Neuron (in vitro differentiated cells): ENCODE measurements at regions not wholly inside any gene's neighbourhood (a gene's known extent, or its start where the extent isn't known, plus 50 kb on each side); places are given as distances from the start of the nearest gene placed in this dataset.

Source experiments
- H2AFZ ChIP-seq: one replicate; pipeline ENCODE4 v1.6.1; 2013; ENCODE audit warnings: low read depth, mild to moderate bottlenecking, inconsistent platforms, low read length, moderate library complexity
- H3K27me3 ChIP-seq: one replicate; pipeline ENCODE4 v1.6.1; 2013; ENCODE audit warnings: low read length; ENCODE audit not compliant: insufficient read depth
- H3K36me3 ChIP-seq: one replicate; pipeline ENCODE4 v1.6.1; 2013; ENCODE audit warnings: low read length; ENCODE audit not compliant: insufficient read depth
- H3K4me1 ChIP-seq: one replicate; pipeline ENCODE4 v1.6.1; 2013; ENCODE audit warnings: low read length; ENCODE audit not compliant: insufficient read depth
- H3K4me3 ChIP-seq: 2 replicates; pipeline ENCODE4 v1.5.1; 2013; ENCODE audit warnings: mild to moderate bottlenecking, low read length, moderate library complexity
- H3K9me3 ChIP-seq: one replicate; pipeline ENCODE4 v1.6.1; 2013; ENCODE audit warnings: low read length

DNA sequence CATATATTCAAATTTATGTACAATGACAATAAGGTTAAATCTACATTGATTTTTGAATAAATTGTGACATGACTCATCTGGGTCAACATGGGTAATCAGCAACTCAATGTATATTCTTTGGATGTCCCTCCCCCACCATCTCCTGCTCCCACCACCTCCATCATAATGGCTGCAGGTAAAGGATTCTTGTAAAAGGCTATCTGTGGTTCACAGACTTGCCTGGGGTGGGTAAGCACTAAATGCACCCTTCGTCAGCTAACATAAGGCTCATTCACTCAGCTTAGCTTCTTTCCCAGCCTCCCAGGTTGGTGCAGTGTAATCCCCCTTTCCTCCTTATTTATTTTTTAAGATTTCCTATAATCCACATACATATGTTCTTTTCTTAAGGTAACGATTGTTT is 355.7 kb upstream of the DPYD start:
- Histone ChIP-seq H3K4me3 (no peak overlapping the region), H3K36me3 (no peaks in the 10 kb centered on the region), H3K27me3 (no peaks in the 10 kb centered on the region), H3K4me1 (no peaks in the 10 kb centered on the region), H2AFZ (no peak overlapping the region), H3K9me3 (no peaks in the 10 kb centered on the region)

DNA sequence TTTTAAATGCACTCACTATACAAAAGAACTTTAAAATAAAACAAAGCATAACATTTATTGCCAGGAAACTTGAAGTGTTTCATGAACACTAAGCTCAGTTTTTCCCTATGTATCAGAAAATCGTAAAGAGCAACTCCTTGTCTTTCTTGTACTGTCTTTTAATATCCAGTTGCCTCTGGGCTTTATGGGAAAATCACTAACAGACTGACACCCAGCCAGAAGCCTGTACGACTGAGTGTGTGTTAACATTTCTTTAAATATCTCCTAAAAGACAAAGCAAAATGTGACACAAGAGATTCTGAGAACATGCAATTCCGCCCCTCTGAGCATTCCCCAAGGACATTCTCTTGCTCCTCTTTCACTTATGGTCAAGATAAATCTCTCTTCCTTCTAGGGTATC is 347.5 kb upstream of the DPYD start:
- no peaks in the 10 kb centered on the region for H3K9me3 ChIP-seq
- no peak overlapping the region for H2AFZ ChIP-seq
- H3K4me3 ChIP-seq = no peak overlapping the region
- no peaks in the 10 kb centered on the region for H3K4me1 ChIP-seq
- no peaks in the 10 kb centered on the region for H3K36me3 ChIP-seq
- H3K27me3 ChIP-seq = no peaks in the 10 kb centered on the region

DNA sequence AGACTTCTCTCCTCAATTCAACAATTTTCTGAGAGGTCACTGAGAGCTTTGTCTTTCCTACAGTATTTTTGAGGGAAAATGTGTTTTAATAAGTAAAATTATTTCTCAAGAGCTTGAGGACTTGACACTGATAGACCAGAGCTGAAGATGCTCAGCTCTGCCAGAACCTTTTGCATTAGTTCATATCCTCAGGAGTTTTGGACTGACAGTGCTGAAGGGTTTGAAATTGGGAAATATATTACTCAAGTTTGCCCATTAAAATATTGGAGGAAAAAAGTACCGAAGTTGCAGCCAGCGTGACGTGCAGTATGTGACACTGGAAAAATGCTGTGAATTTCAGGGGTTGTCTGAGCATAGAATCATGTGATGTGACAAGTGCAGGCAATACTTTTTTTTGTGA is 346.6 kb upstream of the DPYD start:
- Histone ChIP-seq H3K4me3 (no peak overlapping the region), H2AFZ (no peak overlapping the region), H3K4me1 (no peaks in the 10 kb centered on the region), H3K27me3 (no peaks in the 10 kb centered on the region), H3K36me3 (no peaks in the 10 kb centered on the region), H3K9me3 (no peaks in the 10 kb centered on the region)

DNA sequence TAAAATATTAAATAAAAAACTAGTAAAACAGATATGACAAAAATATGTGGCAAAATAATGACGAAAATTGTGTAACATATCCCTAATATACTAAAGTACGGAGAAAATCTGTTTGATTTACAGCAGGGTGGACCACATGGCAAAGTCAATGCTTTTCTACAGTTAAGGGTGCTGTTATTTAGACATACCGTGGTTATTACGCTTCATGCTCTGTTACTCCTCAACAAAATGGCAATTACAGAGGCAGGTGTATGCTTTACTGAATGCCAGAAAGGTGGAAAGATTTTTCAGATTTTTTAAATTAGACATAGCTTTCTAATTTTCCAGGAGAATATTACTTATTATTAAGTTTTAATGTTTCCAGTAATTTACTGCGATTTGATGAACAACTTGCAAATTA is 343.9 kb upstream of the DPYD start:
- Histone ChIP-seq H2AFZ (no peak overlapping the region), H3K4me1 (no peaks in the 10 kb centered on the region), H3K36me3 (no peaks in the 10 kb centered on the region), H3K9me3 (no peaks in the 10 kb centered on the region), H3K4me3 (no peak overlapping the region), H3K27me3 (no peaks in the 10 kb centered on the region)

DNA sequence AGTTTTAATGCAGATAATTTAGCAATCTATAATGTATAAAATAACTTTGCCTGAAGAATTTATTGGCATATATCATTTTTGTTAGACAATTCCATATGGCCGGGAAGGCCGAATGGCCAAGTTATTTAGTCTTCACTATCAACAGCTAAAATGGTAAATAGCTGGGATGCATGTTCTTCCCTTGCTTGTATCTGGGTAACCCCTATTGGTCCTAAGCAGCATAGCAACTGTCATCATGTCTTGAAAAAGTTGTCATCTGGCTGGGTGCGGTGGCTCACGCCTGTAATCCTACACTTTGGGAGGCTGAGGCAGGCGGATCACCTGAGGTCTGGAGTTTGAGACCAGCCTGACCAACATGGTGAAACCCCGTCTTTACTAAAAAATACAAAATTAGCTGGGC is 340.0 kb upstream of the DPYD start:
- Histone ChIP-seq H3K9me3 (no peaks in the 10 kb centered on the region), H3K4me1 (no peaks in the 10 kb centered on the region), H3K27me3 (no peaks in the 10 kb centered on the region), H2AFZ (no peak overlapping the region), H3K36me3 (no peaks in the 10 kb centered on the region), H3K4me3 (no peak overlapping the region)

DNA sequence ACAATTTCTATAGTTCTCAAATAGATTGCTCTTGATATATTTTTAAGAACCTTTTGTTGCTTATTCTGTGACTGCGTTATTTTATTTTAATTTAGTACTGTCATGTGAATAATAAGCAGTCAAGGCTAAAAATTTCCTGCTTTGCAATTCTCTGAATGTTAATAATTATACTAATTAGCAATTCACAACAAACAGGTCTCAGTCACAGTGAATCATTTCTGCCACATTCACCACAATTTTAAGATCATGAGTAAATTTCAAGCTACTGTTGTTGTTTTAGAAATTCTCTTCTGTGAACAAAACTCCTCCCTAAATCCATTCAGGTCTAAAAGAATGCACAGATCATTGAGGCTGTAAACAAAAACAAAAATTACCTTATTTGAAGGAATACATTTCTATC is 339.6 kb upstream of the DPYD start:
- Histone ChIP-seq H3K4me1 (no peaks in the 10 kb centered on the region), H2AFZ (no peak overlapping the region), H3K4me3 (no peak overlapping the region), H3K36me3 (no peaks in the 10 kb centered on the region), H3K9me3 (no peaks in the 10 kb centered on the region), H3K27me3 (no peaks in the 10 kb centered on the region)

DNA sequence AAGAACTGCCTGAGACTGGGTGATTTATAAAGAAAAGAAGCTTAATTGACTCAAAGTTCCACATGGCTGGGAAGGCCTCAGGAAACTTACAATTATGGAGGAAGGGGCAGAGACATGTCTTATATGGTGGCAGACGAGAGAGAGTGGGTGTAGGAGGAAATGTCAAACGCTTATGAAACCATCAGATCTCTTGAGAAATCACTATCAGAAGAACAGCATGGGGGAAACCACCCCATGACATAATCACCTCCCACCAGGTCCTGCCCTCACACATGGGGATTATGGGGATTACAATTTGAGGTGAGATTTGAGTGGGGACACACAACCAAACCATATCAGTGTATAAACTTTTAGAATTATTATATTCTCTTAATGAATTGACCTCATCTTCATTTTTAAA is 335.9 kb upstream of the DPYD start:
- Histone ChIP-seq H3K4me1 (no peaks in the 10 kb centered on the region), H3K4me3 (no peak overlapping the region), H3K36me3 (no peaks in the 10 kb centered on the region), H3K9me3 (no peaks in the 10 kb centered on the region), H3K27me3 (no peaks in the 10 kb centered on the region), H2AFZ (no peak overlapping the region)

DNA sequence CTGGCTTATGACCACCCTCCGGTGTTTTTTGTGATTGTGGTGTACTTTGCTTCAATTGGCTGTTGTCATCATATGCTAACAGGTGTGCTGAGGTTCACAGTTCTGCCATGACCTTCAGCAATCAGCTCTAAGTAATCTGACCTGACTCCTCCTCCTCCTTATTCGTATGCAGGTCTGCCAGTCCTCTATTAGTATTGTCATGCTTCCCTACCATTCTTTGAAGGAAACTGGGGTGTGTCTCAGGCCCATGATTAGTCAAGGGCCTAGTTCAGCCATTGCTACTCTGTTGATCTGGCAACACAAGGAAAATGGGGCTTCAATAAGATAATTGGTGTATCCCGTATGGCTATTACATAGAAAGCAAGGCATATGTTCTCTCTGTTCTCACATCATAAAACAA is 332.3 kb upstream of the DPYD start:
- H3K9me3 ChIP-seq = no peaks in the 10 kb centered on the region
- H3K4me3 ChIP-seq = no peak overlapping the region
- H3K4me1 ChIP-seq = no peaks in the 10 kb centered on the region
- no peak overlapping the region for H2AFZ ChIP-seq
- H3K27me3 ChIP-seq = no peaks in the 10 kb centered on the region
- no peaks in the 10 kb centered on the region for H3K36me3 ChIP-seq

DNA sequence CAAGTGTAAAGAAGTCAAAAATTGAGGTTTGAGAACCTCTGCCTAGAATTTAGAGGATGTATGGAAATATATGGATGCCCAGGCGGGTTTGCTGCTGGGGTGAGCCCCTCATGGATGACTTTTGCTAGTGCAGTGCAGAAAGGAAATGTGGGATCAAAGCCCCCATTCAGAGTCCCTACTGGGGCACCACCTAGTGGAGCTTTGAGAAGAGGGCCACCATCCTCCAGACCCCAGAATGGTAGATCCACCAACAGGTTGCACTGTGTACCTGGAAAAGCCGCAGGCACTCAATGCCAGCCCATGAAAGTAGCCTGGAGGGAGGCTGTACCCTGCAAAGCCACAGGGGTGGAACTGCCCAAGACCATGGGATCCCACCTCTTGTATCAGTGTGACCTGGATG is 330.7 kb upstream of the DPYD start:
- H3K9me3 ChIP-seq = no peaks in the 10 kb centered on the region
- no peak overlapping the region for H2AFZ ChIP-seq
- H3K4me3 ChIP-seq = no peak overlapping the region
- no peaks in the 10 kb centered on the region for H3K27me3 ChIP-seq
- H3K4me1 ChIP-seq = no peaks in the 10 kb centered on the region
- H3K36me3 ChIP-seq = no peaks in the 10 kb centered on the region

DNA sequence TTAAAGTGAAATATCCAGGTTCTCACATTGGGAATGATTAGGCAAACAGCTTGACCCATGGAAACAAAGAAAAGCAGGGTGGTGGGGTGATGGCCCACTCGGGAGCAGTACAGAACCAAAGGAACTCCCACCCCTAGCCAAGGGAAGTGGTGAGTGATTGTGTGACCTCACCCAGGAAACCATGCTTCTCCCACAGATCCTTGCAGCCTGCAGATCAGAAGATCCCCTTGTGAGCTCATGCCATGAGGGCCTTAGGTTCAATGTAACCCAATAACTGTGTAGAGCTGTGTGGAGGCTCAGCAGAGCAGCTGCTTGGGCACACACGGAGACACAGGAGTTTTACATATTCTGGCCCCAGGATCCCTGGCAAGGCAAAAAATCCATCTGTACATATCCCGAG is 311.8 kb upstream of the DPYD start:
- H3K9me3 ChIP-seq = peaks cover 2% of the 10 kb centered on the region
- no peaks in the 10 kb centered on the region for H3K4me1 ChIP-seq
- H3K27me3 ChIP-seq = no peaks in the 10 kb centered on the region
- H2AFZ ChIP-seq = no peak overlapping the region
- H3K36me3 ChIP-seq = no peaks in the 10 kb centered on the region
- no peak overlapping the region for H3K4me3 ChIP-seq

DNA sequence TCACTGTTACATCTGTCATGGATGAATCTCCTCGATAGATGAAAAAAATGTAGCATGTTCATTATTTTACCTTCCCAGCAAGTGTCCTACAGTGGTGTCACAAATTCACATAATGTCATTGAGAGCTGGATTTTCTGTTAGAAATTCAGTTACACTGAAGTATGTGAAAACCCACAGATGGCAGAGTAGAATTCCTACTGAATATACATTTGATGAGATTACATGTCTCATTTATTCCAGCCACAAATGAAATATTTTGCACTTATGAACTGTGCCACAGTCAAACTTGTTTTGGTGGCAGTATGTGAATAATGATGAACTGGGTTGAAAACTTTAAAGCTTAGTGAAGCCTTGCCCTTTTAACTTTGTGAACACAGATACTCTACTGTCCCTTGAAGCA is 301.9 kb upstream of the DPYD start:
- Histone ChIP-seq H3K9me3 (no peaks in the 10 kb centered on the region), H2AFZ (no peak overlapping the region), H3K4me1 (peaks cover 12% of the 10 kb centered on the region), H3K36me3 (no peaks in the 10 kb centered on the region), H3K27me3 (no peaks in the 10 kb centered on the region), H3K4me3 (no peak overlapping the region)

DNA sequence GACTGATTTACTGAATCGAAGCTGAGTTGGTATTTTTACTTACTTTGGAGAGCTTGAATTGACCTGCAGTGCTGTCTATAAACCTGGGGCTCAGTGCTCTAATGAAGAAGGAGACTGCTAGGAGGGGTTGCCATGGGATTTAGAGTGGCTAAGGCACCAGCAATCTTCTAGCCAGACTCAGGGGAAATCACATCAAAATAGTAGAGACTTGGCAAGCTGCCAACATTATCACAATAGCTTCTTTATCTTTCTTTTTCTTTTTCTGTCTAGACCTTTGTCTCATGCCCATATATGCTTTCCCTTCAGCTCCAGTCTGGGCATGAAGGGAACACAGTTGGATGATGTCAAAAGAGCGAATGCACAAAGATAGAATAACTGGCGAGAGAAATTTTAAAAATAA is 301.1 kb upstream of the DPYD start:
- no peak overlapping the region for H3K4me3 ChIP-seq
- H3K27me3 ChIP-seq = no peaks in the 10 kb centered on the region
- no peak overlapping the region for H2AFZ ChIP-seq
- no peaks in the 10 kb centered on the region for H3K9me3 ChIP-seq
- no peaks in the 10 kb centered on the region for H3K36me3 ChIP-seq
- H3K4me1 ChIP-seq = peaks cover 12% of the 10 kb centered on the region

DNA sequence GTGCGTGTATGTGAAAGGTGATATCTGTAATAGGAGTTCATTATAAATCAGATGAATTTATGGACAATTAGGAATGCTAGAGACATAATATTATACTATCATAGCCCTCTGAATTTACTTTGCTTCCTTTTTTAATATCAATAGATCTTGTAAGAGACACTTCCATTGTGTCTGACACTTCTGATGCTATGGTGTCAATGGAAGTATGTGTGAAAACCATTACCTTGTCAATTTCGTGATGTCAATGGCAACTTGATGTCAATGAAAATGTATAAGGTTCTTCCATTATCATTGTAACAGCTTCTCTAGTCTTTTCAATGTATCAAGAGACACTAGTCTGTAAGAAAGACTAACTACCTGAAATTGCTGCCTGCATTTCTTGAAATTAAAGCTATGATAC is 296.8 kb upstream of the DPYD start:
- no peaks in the 10 kb centered on the region for H3K27me3 ChIP-seq
- H3K4me1 ChIP-seq = peaks cover 10% of the 10 kb centered on the region
- no peaks in the 10 kb centered on the region for H3K36me3 ChIP-seq
- no peak overlapping the region for H3K4me3 ChIP-seq
- H2AFZ ChIP-seq = no peak overlapping the region
- H3K9me3 ChIP-seq = no peaks in the 10 kb centered on the region

DNA sequence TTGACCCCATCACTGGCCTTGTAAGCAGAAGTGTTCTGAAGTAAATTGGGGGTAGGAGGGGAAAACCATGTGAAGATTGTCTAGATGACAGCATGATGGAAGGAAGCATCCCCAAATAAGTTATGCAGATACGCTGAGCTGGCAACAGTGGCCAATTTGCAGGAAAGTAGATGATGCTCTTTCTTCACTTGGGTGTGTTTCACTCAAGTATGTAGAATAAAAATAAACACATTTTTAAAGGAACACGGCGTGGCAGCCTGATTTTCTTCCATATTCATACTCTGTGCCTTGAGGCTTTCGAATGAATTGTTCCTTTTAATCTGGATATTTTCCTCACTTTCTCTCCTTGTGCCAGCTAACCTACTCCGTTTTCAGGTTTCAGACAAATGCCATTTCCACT is 295.5 kb upstream of the DPYD start:
- no peaks in the 10 kb centered on the region for H3K9me3 ChIP-seq
- no peaks in the 10 kb centered on the region for H3K36me3 ChIP-seq
- no peak overlapping the region for H2AFZ ChIP-seq
- peaks cover 5% of the 10 kb centered on the region for H3K4me1 ChIP-seq
- no peak overlapping the region for H3K4me3 ChIP-seq
- H3K27me3 ChIP-seq = no peaks in the 10 kb centered on the region
